Panc1 (cell line): ENCODE measurements at regions not wholly inside any gene's neighbourhood (a gene's known extent, or its start where the extent isn't known, plus 50 kb on each side); places are given as distances from the start of the nearest gene placed in this dataset.
"Not testable (repeated sequence)": the region's sequence is repeated elsewhere in the genome, so short reads cannot be mapped to it uniquely, and the experiment has no call there.

Experiments
- ATAC-seq: fragments of 200-7000 bp; cut with Tn5 transposase; 2 replicates; pipeline ENCODE4 v1.9.1; 2020; ENCODE audit warnings: mild to moderate bottlenecking, moderate library complexity
- BruUV-seq: library from RNA; stranded (reverse); fragments of 400-500 nt; replicated peaks from 2 replicates; lab custom pipeline; 2021; lab: Mats Ljungman, UMichigan
- CTCF ChIA-PET: fragments of 300-600 bp; sonication (Branson Sonifier 250); formaldehyde crosslinking; loops from one replicate; lab custom pipeline; 2022; ENCODE audit warnings: antibody characterized with exemption; lab: Charles Lee
- POLR2A ChIA-PET: fragments of 300-600 bp; sonication (Branson Sonifier 250); formaldehyde crosslinking; loops from one replicate; lab custom pipeline; 2022; ENCODE audit warnings: antibody characterized with exemption; lab: Charles Lee
- DNase-seq: peaks from one replicate; pipeline ENCODE4 v3.0.0-alpha.2; 2010; ENCODE audit warnings: low read depth, low spot score
- H3K27ac ChIP-seq: 2 replicates; pipeline ENCODE4 v1.5.1; 2011; ENCODE audit warnings: mild to moderate bottlenecking, low read length, inconsistent platforms
- H3K27me3 ChIP-seq: fragments of 200-500 bp; sonication (Bioruptor generic); 2 replicates; pipeline ENCODE4 v1.6.0; 2014; ENCODE audit warnings: low read length, inconsistent platforms; ENCODE audit not compliant: control insufficient read depth, insufficient read depth
- H3K36me3 ChIP-seq: fragments of 200-500 bp; sonication (Bioruptor generic); 2 replicates; pipeline ENCODE4 v1.5.1; 2014; ENCODE audit warnings: inconsistent platforms, mild to moderate bottlenecking, low read length, moderate library complexity; ENCODE audit not compliant: control insufficient read depth, insufficient read depth
- H3K4me1 ChIP-seq: 2 replicates; pipeline ENCODE4 v1.5.1; 2011; ENCODE audit warnings: inconsistent platforms, mild to moderate bottlenecking, low read length, moderate library complexity; ENCODE audit not compliant: control insufficient read depth, insufficient read depth
- H3K4me3 ChIP-seq, 2 experiments: 2 replicates each; pipeline ENCODE4 v1.5.1; 2011 to 2012; ENCODE audit warnings: low read depth in 2 of 2, low read length in 2 of 2, mild to moderate bottlenecking in 2 of 2, inconsistent platforms in 1 of 2, moderate library complexity in 1 of 2
- H3K9me3 ChIP-seq: fragments of 200-500 bp; sonication (Bioruptor generic); 2 replicates; pipeline ENCODE4 v1.5.1; 2014; ENCODE audit warnings: low read depth, mild to moderate bottlenecking, inconsistent platforms, low read length, moderate library complexity; ENCODE audit not compliant: control insufficient read depth, insufficient read depth
- POLR2AphosphoS5 ChIP-seq: IDR thresholded peaks from 2 replicates; pipeline ENCODE4 v1.6.1; 2012; ENCODE audit warnings: mild to moderate bottlenecking, low read depth, low read length, moderate library complexity
- SIN3A ChIP-seq: IDR thresholded peaks from 2 replicates; pipeline ENCODE4 v1.6.1; 2012; ENCODE audit warnings: low read depth, mild to moderate bottlenecking, low read length, moderate library complexity, borderline replicate concordance; ENCODE audit not compliant: insufficient read depth
- TCF7L2 ChIP-seq: IDR thresholded peaks from 2 replicates; pipeline ENCODE4 v1.6.1; 2011; ENCODE audit warnings: mild to moderate bottlenecking, low read depth, low read length, inconsistent platforms
- in situ Hi-C: cut with HindIII; loops from 2 replicates; pipeline ENCODE4 v1.10.0; 2016; ENCODE audit warnings: low sequenced_read_pairs, low pct_unique_long_range_greater_than_20kb
- intact Hi-C: fragments of 100-400 bp; cut with micrococcal nuclease; formaldehyde crosslinking; loops from one replicate; pipeline ENCODE4 v1.10.0; 2022; ENCODE audit not compliant: unreplicated experiment
- TF ChIP-seq, protein P1 (sequence below): fragments of 450-650 bp; IDR thresholded peaks from 2 replicates; pipeline ENCODE4 v1.5.1; 2017; ENCODE audit warnings: mild to moderate bottlenecking
- TF ChIP-seq, protein P2 (sequence below), 2 experiments: IDR thresholded peaks; 2 replicates each; pipeline ENCODE4 v1.6.1; 2011 to 2012; ENCODE audit warnings: low read depth in 2 of 2, control low read depth in 1 of 2, low read length in 1 of 2, mild to moderate bottlenecking in 1 of 2, moderate library complexity in 1 of 2; ENCODE audit not compliant: insufficient read depth in 1 of 2

DNA sequence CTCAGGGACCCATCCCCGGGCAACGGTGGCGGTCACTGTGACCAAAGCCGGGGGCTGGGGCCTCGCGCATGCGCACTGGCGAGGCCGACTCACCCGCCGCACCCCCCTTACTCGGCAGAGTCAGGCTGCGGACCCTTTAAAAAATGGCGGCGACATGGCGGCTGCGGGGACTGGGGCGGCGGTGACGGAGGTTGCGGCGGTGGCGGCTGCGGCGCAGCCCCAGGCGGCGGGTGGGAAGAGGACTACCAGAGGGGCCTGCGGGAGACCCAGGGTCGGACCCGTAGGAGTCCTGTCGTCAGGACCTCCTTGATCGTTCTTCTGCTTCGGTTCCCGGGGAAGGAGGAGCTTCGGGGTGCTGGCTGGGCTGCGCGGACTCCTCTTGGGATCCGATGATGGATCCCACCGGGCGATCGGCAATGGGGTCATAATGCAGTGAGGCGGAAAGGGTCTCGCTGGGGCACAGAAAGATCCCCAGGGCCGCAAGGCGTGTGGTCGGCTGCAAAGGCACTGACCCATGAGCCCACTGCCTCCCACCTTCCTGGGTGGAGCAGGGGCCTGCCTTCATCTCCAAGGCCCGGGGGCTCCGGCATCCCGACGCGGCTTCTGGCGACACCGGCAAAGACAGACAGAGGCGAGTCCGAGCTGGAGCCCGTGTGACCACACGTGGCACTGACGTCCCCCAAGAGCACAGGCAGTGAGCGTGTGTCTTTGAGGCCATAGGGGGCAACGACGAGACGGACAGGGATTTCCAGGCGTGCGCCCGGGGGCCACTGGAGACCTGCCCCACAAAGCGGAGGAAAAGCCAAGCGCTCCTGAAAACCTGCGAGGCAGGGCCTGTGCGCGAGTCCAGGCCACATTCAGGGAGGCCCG lies 1172.7 kb upstream of the PCDH10 start:
- intact Hi-C loops, in situ Hi-C loops, BruUV-seq, DNase-seq, H3K4me1 ChIP-seq, CTCF ChIA-PET, ATAC-seq, H3K27ac ChIP-seq, H3K4me3 ChIP-seq, H3K27me3 ChIP-seq, H3K9me3 ChIP-seq, H3K36me3 ChIP-seq, POLR2A ChIA-PET: not testable (repeated sequence)

DNA sequence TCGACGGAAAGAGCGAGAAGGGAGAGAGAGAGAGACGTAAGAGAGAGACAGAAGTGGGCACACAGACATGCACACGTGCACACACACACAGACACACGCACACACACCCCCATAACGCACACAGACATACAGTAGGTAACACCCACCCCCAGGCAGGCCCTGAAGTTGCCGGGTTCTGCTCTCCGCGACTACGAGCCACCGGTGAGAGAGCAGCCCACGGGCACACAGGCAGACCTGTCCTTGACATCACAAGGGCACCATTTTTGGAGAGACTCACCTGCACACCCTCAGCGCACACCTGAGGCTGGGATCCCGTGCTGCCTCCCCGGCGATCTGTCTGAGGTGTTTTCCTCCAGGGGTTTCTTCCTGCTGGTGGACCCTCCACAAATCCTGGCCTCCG lies 1171.0 kb upstream of the PCDH10 start:
- Histone ChIP-seq H3K36me3 (no peaks in the 10 kb centered on the region), H3K4me3 (no peak overlapping the region), H3K4me1 (no peaks in the 10 kb centered on the region), H3K27me3 (no peaks in the 10 kb centered on the region), H3K27ac (no peak overlapping the region), H3K9me3 (no peaks in the 10 kb centered on the region)
- ATAC-seq (no peak), DNase-seq (no peak)
- TF ChIP-seq, protein P1, sequence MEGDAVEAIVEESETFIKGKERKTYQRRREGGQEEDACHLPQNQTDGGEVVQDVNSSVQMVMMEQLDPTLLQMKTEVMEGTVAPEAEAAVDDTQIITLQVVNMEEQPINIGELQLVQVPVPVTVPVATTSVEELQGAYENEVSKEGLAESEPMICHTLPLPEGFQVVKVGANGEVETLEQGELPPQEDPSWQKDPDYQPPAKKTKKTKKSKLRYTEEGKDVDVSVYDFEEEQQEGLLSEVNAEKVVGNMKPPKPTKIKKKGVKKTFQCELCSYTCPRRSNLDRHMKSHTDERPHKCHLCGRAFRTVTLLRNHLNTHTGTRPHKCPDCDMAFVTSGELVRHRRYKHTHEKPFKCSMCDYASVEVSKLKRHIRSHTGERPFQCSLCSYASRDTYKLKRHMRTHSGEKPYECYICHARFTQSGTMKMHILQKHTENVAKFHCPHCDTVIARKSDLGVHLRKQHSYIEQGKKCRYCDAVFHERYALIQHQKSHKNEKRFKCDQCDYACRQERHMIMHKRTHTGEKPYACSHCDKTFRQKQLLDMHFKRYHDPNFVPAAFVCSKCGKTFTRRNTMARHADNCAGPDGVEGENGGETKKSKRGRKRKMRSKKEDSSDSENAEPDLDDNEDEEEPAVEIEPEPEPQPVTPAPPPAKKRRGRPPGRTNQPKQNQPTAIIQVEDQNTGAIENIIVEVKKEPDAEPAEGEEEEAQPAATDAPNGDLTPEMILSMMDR = no peak
- TF ChIP-seq POLR2AphosphoS5 = no peak
- TF ChIP-seq, protein P2, sequence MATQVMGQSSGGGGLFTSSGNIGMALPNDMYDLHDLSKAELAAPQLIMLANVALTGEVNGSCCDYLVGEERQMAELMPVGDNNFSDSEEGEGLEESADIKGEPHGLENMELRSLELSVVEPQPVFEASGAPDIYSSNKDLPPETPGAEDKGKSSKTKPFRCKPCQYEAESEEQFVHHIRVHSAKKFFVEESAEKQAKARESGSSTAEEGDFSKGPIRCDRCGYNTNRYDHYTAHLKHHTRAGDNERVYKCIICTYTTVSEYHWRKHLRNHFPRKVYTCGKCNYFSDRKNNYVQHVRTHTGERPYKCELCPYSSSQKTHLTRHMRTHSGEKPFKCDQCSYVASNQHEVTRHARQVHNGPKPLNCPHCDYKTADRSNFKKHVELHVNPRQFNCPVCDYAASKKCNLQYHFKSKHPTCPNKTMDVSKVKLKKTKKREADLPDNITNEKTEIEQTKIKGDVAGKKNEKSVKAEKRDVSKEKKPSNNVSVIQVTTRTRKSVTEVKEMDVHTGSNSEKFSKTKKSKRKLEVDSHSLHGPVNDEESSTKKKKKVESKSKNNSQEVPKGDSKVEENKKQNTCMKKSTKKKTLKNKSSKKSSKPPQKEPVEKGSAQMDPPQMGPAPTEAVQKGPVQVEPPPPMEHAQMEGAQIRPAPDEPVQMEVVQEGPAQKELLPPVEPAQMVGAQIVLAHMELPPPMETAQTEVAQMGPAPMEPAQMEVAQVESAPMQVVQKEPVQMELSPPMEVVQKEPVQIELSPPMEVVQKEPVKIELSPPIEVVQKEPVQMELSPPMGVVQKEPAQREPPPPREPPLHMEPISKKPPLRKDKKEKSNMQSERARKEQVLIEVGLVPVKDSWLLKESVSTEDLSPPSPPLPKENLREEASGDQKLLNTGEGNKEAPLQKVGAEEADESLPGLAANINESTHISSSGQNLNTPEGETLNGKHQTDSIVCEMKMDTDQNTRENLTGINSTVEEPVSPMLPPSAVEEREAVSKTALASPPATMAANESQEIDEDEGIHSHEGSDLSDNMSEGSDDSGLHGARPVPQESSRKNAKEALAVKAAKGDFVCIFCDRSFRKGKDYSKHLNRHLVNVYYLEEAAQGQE (IDR thresholded peaks at IDR 0.05; ENCODE audit: insufficient read depth in 1 of 2, low read depth in 2 of 2, low read length in 1 of 2) = no peak
- BruUV-seq = no TSS peak
- in situ Hi-C loops = no loop called here
- intact Hi-C loops = no loop called here
- POLR2A ChIA-PET = no interaction called here
- CTCF ChIA-PET = no interaction called here

DNA sequence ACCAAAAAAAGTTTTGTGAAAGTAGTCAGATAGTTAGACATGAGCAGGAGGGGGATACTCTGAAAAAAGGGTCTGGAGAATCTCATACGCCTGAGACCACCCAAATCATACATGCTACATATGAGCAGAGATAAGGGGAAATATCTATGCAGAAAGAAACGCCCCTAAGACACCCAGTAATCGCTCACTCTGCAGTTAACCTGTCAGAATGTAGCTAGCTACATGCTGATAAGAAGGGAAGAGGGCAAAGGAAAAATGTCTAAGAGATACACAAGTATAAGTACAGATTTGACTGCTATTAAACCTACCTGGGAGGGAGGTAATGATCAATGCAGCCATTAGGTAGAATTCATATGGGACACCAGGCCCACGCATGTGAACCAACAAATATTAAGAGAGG lies 1159.5 kb upstream of the PCDH10 start:
- Histone ChIP-seq H3K27ac (no peak overlapping the region), H3K4me3 (no peak overlapping the region), H3K27me3 (no peaks in the 10 kb centered on the region), H3K9me3 (no peaks in the 10 kb centered on the region), H3K36me3 (no peaks in the 10 kb centered on the region), H3K4me1 (no peaks in the 10 kb centered on the region)
- ChIA-PET CTCF (no interaction called here), POLR2A (no interaction called here)
- intact Hi-C loops (no loop called here), in situ Hi-C loops (no loop called here)
- DNase-seq = no peak
- TF ChIP-seq SIN3A (no peak), POLR2AphosphoS5 (no peak), TCF7L2 (no peak)
- TF ChIP-seq, protein P1 = no peak
- TF ChIP-seq, protein P2 (IDR thresholded peaks at IDR 0.05; ENCODE audit: insufficient read depth in 1 of 2, low read depth in 2 of 2, low read length in 1 of 2) = no peak
- no TSS peak for BruUV-seq
- ATAC-seq = no peak
